CD14-positive monocyte (primary cell): ENCODE measurements at regions not wholly inside any gene's neighbourhood (a gene's known extent, or its start where the extent isn't known, plus 50 kb on each side); places are given as distances from the start of the nearest gene placed in this dataset.

Source experiments
- DNase-seq, 3 donors: peaks; one replicate each; pipeline ENCODE4 v3.0.0-alpha.2; 2011 to 2022
- H2AFZ ChIP-seq: 2 replicates; pipeline ENCODE4 v1.6.0; 2012; ENCODE audit warnings: mild to moderate bottlenecking, low read depth, low read length, inconsistent platforms; ENCODE audit not compliant: insufficient read depth, poor library complexity, severe bottlenecking
- H3K27ac ChIP-seq, 2 donors: 1 replicate in 1 of 2; 2 replicates in 1 of 2; pipeline ENCODE4 v1.5.1; 2012 to 2013; ENCODE audit warnings: low read length in 2 of 2, control low read depth in 1 of 2, inconsistent platforms in 1 of 2, low read depth in 1 of 2, mild to moderate bottlenecking in 1 of 2
- H3K27me3 ChIP-seq, 2 donors: one replicate each; pipeline versions ENCODE4 v1.6.0 to v1.6.1; 2011 to 2013; ENCODE audit warnings: low read length in 2 of 2; ENCODE audit not compliant: control insufficient read depth in 2 of 2, insufficient read depth in 2 of 2
- H3K36me3 ChIP-seq, 2 donors: replicated peaks in 1 of 2; 1 replicate in 1 of 2; 2 replicates in 1 of 2; pipeline versions ENCODE4 v1.5.1 to v1.6.1; 2012 to 2013; ENCODE audit warnings: low read length in 2 of 2, control low read depth in 1 of 2, inconsistent platforms in 1 of 2, mild to moderate bottlenecking in 1 of 2; ENCODE audit not compliant: insufficient read depth in 2 of 2, control insufficient read depth in 1 of 2
- H3K4me1 ChIP-seq, 2 donors: 1 replicate in 1 of 2; 2 replicates in 1 of 2; pipeline versions ENCODE4 v1.5.1 to v1.6.1; 2012 to 2013; ENCODE audit warnings: low read length in 2 of 2, control low read depth in 1 of 2, inconsistent platforms in 1 of 2, mild to moderate bottlenecking in 1 of 2, moderate library complexity in 1 of 2; ENCODE audit not compliant: insufficient read depth in 2 of 2, control insufficient read depth in 1 of 2
- H3K4me2 ChIP-seq: replicated peaks from 2 replicates; pipeline ENCODE3; 2012; ENCODE audit warnings: low read length, moderate library complexity, mild to moderate bottlenecking; ENCODE audit not compliant: poor library complexity, severe bottlenecking; ENCODE audit errors: extremely low read depth
- H3K4me3 ChIP-seq, 3 experiments: fragments of 200-600 bp in 1 of 3; sonication (generic) in 1 of 3; replicated peaks in 1 of 3; 1 replicate in 2 of 3; 2 replicates in 1 of 3; pipeline ENCODE4 v1.5.1; 2011 to 2013; ENCODE audit warnings: low read length in 3 of 3, mild to moderate bottlenecking in 3 of 3, control low read depth in 2 of 3, low read depth in 2 of 3, inconsistent platforms in 1 of 3, moderate library complexity in 1 of 3
- H3K79me2 ChIP-seq: 2 replicates; pipeline ENCODE4 v1.6.0; 2012; ENCODE audit warnings: mild to moderate bottlenecking, control low read depth, inconsistent platforms, low read length, moderate library complexity; ENCODE audit not compliant: insufficient read depth
- H3K9ac ChIP-seq: 2 replicates; pipeline ENCODE4 v1.6.0; 2017; ENCODE audit warnings: low read length, mild to moderate bottlenecking; ENCODE audit not compliant: insufficient read depth, poor library complexity, severe bottlenecking
- H3K9me3 ChIP-seq, 2 donors: replicated peaks in 1 of 2; 1 replicate in 1 of 2; 2 replicates in 1 of 2; pipeline versions ENCODE4 v1.5.1 to v1.6.1; 2012 to 2013; ENCODE audit warnings: low read length in 2 of 2, control low read depth in 1 of 2; ENCODE audit not compliant: control insufficient read depth in 1 of 2, insufficient read depth in 1 of 2
- H4K20me1 ChIP-seq: 2 replicates; pipeline ENCODE4 v1.6.0; 2012; ENCODE audit warnings: mild to moderate bottlenecking, low read length, control low read depth, moderate library complexity; ENCODE audit not compliant: insufficient read depth
- H3K27ac Mint-ChIP-seq, 7 donors: one replicate each; pipeline ENCODE4 v1.8.0; 2020; ENCODE audit warnings: mild to moderate bottlenecking in 7 of 7, mixed read lengths in 7 of 7, moderate library complexity in 6 of 7, inconsistent platforms in 2 of 7
- H3K27me3 Mint-ChIP-seq, 3 donors: one replicate each; pipeline ENCODE4 v1.8.0; 2021 to 2022; ENCODE audit warnings: low read depth in 3 of 3, mild to moderate bottlenecking in 3 of 3, mixed read lengths in 3 of 3, moderate library complexity in 3 of 3, inconsistent platforms in 1 of 3
- H3K36me3 Mint-ChIP-seq, 2 donors: one replicate each; pipeline ENCODE4 v1.8.0; 2020; ENCODE audit warnings: mixed read lengths in 2 of 2, inconsistent platforms in 1 of 2, mild to moderate bottlenecking in 1 of 2
- H3K4me1 Mint-ChIP-seq: one replicate; pipeline ENCODE4 v1.8.0; 2020; ENCODE audit warnings: mild to moderate bottlenecking, mixed read lengths
- H3K4me3 Mint-ChIP-seq, 2 donors: one replicate each; pipeline ENCODE4 v1.8.0; 2020; ENCODE audit warnings: mild to moderate bottlenecking in 2 of 2, mixed read lengths in 2 of 2, moderate library complexity in 1 of 2
- H3K9me3 Mint-ChIP-seq, 7 donors: one replicate each; pipeline ENCODE4 v1.8.0; 2020 to 2022; ENCODE audit warnings: mixed read lengths in 7 of 7, mild to moderate bottlenecking in 6 of 7, moderate library complexity in 6 of 7, inconsistent platforms in 2 of 7
- WGBS: methylation state at CpG from one replicate; pipeline ENCODE4 v1.1.5; 2013; ENCODE audit warnings: missing lambda C conversion rate; ENCODE audit not compliant: insufficient coverage; 5-methylcytosine and 5-hydroxymethylcytosine counted together
- intact Hi-C, 2 donors: fragments of 100-400 bp; cut with micrococcal nuclease; formaldehyde crosslinking; loops; one replicate each; pipeline versions ENCODE4 v1.15.0 to v1.15.1; 2023
- TF ChIP-seq, protein P1 (sequence below): fragments of 200-600 bp; IDR thresholded peaks from one replicate; pipeline ENCODE4 v1.8.0; 2022; ENCODE audit warnings: antibody characterized with exemption, mild to moderate bottlenecking

GRCh38 chr12:13843841-13844240 lies 137.6 kb downstream of the GRIN2B start:
- Mint-ChIP-seq H3K27me3 (peaks cover 0 to 4% (median 2%) of the 10 kb centered on the region in 3 donors), H3K9me3 (peaks cover 0 to 7% (median 0%) of the 10 kb centered on the region in 7 donors), H3K36me3 (no peaks in the 10 kb centered on the region), H3K27ac (no peak overlapping the region), H3K4me3 (no peak overlapping the region), H3K4me1 (no peaks in the 10 kb centered on the region)
- no peaks in the 10 kb centered on the region for H3K36me3 ChIP-seq
- WGBS: no CpG with 5 or more reads among the region's 1 CpG
- H3K4me2 ChIP-seq: no peak overlapping the region
- no peaks in the 10 kb centered on the region for H4K20me1 ChIP-seq
- H2AFZ ChIP-seq: no peak overlapping the region
- H3K9ac ChIP-seq: no peak overlapping the region
- H3K9me3 ChIP-seq: no peaks in the 10 kb centered on the region
- H3K4me3 ChIP-seq: no peak overlapping the region
- no peak overlapping the region for H3K27ac ChIP-seq
- TF ChIP-seq, protein P1, sequence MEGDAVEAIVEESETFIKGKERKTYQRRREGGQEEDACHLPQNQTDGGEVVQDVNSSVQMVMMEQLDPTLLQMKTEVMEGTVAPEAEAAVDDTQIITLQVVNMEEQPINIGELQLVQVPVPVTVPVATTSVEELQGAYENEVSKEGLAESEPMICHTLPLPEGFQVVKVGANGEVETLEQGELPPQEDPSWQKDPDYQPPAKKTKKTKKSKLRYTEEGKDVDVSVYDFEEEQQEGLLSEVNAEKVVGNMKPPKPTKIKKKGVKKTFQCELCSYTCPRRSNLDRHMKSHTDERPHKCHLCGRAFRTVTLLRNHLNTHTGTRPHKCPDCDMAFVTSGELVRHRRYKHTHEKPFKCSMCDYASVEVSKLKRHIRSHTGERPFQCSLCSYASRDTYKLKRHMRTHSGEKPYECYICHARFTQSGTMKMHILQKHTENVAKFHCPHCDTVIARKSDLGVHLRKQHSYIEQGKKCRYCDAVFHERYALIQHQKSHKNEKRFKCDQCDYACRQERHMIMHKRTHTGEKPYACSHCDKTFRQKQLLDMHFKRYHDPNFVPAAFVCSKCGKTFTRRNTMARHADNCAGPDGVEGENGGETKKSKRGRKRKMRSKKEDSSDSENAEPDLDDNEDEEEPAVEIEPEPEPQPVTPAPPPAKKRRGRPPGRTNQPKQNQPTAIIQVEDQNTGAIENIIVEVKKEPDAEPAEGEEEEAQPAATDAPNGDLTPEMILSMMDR: no peak
- no peak for DNase-seq
- intact Hi-C loops: no loop called here
- H3K79me2 ChIP-seq: no peaks in the 10 kb centered on the region
- H3K27me3 ChIP-seq: no peaks in the 10 kb centered on the region
- no peaks in the 10 kb centered on the region for H3K4me1 ChIP-seq

GRCh38 chr12:13841358-13841757 lies 140.0 kb downstream of the GRIN2B start:
- Histone ChIP-seq H3K36me3 (no peaks in the 10 kb centered on the region), H3K4me2 (no peak overlapping the region), H3K27ac (no peak overlapping the region), H3K4me3 (no peak overlapping the region), H3K27me3 (no peaks in the 10 kb centered on the region), H3K4me1 (no peaks in the 10 kb centered on the region), H3K9ac (no peak overlapping the region), H3K9me3 (no peaks in the 10 kb centered on the region), H2AFZ (no peak overlapping the region), H4K20me1 (no peaks in the 10 kb centered on the region), H3K79me2 (no peaks in the 10 kb centered on the region)
- intact Hi-C loops: no loop called here
- H3K27me3 Mint-ChIP-seq: peaks cover 0 to 2% (median 0%) of the 10 kb centered on the region in 3 donors
- H3K36me3 Mint-ChIP-seq: no peaks in the 10 kb centered on the region
- no peak overlapping the region for H3K27ac Mint-ChIP-seq
- TF ChIP-seq, protein P1: no peak
- H3K4me3 Mint-ChIP-seq: no peak overlapping the region
- 82% methylated on average over 5 of the region's 7 CpGs for WGBS
- no peaks in the 10 kb centered on the region for H3K4me1 Mint-ChIP-seq
- DNase-seq: no peak
- H3K9me3 Mint-ChIP-seq: peaks cover 0 to 3% (median 0%) of the 10 kb centered on the region in 7 donors
